CD4-positive, alpha-beta T cell treated with Interleukin-2 at 100 ng/mL for 4 hours (primary cell): ENCODE measurements at regions not wholly inside any gene's neighbourhood (a gene's known extent, or its start where the extent isn't known, plus 50 kb on each side); places are given as distances from the start of the nearest gene placed in this dataset.

ENCODE experiments used
- DNase-seq: peaks from one replicate; pipeline ENCODE4 v3.0.0-alpha.2; 2020; ENCODE audit warnings: low spot score

DNA sequence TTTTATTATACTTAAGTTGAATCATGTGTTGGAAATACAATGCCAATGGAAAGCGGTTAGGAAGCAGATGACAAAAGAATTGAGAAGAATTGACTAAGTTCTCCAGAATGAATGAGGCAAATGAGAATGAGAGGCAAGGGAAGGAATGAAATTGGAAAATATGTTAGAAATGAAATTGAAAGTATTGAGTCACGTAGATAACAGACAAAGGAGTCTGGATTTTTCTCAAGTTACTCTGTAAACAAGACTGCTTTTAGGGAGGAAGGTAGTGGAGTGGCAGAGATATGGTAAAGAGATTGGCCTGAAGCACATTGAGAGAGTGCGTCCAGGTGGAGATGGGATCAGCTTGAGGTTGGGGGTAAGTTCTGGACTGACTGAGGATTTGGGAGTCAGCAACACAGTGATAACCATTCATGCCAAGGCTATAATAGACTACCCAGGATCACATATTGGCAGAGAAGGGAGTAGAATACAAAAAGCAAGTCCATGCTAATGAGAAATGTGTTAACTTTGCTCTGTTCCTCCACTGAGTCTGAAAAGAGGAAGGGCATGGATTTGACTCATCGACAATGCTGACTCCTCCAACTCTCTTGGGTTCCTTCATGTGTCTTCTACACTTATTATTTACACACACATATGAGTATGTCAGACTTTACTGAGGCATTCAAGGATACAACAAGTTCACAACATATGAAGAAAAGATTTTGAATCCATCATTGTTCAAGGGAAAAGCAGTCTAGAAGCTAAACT, 814.2 kb upstream of the ZNF608 start:
- DNase-seq, result no peak

DNA sequence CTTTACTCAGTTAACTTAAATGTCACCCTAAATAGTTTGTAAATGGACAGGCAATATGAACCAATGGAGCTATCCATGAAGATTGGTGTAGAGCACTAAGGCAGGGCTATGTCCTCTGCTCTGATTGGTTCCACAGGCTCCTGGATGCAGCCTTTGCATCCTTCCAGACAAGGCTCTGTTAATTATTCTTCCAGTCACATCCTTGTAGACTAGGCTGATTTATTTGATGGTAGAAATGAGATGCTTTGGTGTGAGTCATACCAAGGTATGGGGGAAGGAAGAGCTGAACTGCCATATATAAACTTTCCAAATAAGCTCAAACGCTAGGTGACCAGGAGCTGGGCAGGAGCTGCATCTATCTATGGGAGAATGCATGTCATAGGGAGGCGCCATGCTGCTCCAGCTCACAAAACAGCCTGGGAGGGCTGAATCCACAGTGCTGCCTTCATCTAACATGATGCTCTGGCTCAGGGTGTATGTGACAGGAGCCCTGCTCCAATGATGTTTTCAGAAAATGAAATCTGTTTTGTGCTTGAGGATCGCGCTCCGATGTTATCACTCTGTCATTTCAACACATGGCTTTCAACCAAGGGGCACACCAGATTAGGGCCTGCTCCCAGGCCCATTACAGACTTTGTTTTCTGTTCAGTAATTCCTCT, 818.0 kb upstream of the ZNF608 start:
- DNase-seq, result no peak

DNA sequence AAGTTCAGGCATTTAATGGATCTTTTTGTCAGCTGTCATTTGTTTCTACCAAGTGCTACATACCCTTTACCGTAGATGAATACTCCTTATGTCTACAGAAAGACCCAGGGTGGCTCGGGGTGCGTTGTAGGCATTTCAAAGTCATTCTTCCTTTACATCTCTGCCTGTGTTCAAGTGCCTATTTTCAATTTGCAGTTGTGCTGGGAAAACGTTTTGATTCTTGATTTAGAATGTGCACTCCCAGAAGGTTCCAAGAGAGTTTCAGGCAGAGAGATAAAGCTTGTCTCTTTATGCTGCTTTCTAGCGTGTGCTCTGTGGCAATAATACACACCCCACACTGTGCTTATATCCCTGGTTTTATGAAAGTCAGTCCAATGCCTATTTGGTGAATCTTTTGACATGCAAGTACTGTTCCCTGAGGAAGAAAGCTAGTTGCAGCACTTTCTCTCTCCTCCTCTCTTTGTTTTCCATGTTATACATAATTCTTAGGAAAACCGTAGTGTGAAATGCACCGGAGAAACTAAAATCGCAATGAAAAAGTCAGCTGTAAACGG, 828.1 kb upstream of the ZNF608 start:
- DNase-seq, result no peak

DNA sequence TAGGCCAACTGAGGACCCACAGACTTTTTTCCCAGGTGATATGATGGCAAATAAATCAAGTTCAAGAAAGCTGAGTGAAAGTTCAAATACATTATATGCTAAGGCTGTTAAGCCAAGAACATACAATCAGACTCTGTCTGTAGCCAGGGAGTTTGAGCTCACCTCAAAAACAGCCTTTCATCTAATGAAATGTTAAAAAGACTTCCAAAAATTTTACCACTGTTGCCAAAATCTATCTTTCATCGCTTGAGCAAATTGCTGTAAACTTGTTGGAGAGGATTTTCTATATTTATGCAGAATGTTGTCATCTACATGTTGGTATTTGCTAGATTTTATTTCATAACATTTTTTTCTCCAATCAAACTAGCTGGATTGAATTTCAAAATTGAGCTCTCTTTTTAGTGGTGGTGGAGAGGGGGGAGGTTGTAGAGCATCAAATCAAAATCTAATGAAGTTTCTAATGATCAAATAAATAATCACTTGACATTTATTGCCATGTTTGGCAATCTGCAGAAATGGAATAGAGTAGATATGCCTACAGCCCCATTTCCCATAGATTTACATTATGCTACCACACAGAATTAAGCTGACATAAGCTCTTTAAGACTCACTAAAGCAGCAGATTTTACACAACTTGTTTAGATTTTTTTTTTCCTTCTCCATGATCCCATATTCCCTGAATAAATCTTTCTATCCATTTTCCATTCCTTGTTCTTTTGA, 828.9 kb upstream of the ZNF608 start:
- DNase-seq, result no peak

DNA sequence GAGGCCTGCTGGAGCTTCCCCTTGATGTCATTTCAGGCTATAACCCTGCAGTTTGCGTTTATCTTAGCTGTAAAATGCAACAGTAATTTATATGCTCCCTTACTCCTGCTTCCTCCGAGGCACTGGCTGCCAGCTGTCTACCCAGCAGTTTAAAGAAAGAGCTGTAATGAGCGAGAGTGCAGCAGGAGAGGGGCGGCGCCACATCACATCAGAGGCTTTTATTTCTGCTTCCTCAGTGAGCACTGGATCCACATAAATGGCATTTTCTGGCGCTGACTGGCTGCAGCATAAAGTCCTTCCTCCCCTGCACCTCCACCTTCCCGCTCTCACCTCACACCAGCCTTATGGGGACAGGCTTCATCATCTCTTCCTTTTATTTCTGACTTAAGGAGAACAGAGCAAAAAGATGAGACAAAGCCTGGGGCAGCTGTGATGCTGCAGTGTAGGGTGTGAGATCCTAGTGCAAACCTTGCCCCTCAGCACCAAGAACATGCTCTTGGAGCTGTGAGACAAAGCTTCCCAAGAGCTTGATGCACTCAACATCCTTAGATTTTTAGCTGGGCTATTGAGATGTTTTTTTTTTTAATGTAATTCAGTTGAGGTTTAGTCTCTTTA, 829.6 kb upstream of the ZNF608 start:
- no peak for DNase-seq

DNA sequence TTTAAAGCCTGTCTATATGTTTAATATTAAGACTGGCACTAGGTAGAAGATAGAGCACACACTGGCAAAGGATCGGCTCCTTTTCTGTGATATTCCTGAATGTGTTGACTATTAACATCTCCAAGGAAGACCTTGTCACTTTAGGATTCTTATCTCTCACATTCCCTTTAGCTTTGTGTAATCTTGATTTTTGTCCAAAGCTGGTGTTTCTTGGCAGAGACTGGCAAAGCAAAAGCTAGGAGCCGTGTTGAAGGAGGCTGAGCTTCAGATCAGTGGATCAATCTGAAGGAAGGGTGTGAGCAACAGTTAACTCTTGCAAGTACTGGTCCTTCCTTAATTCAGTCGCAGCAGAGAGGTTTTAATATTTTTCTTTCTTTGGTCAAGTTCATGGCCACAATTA, 830.4 kb upstream of the ZNF608 start:
- DNase-seq, result no peak

DNA sequence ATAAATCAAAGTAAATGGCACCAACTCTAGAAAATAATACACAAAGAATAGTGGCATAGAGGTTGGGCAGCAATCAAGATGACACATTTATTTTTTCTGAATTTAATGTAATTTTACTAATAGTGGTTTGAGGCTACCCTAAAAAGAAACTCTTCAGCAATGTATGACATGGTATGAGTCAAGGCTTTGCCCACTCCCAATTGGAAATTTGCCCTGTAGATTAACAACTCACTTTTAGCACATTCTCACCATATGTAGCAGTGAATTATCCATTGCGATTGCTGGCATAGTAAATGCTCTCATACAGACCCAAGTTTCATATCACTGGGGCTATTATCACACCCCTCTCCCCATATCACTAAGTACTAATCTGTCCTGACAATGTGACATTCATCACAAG, 832.1 kb upstream of the ZNF608 start:
- DNase-seq, result no peak

DNA sequence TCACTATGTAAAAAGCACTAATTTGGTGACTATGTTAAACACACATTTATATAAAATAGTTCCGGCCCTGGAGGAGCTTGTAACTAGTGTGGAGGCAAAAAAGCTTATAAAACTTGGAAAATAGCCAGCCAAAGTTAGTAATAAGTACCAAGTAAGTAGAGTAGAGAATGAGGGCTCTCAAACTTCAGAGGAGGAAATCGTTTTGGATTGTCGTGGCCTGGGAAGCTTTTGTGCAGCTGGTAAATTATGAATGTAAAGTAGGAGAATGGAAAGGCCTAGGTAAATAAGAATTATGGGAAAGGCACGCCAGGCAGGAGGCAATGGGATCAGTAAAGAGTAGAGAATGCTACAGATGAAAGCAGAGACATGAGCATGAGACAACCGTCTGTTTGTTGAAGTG, 832.7 kb upstream of the ZNF608 start:
- no peak for DNase-seq

DNA sequence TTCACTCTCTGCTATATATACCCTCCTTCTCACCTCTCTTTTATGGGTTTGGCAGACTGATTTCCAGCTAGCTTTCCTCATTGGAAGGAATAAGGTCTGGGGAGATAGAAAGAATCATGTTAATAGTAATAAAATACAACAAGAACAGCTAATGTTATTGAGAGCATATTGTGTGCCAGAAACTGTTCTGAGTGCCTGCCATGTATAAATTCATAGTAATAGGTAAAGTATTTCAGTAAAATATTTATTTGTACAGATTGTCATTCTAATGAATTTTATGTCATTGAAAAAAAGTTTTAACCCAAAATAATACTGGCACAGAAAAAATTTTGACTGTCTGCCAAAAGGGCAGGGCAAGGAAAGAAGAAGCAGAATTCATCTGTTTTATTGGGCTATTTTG, 834.9 kb upstream of the ZNF608 start:
- no peak for DNase-seq

DNA sequence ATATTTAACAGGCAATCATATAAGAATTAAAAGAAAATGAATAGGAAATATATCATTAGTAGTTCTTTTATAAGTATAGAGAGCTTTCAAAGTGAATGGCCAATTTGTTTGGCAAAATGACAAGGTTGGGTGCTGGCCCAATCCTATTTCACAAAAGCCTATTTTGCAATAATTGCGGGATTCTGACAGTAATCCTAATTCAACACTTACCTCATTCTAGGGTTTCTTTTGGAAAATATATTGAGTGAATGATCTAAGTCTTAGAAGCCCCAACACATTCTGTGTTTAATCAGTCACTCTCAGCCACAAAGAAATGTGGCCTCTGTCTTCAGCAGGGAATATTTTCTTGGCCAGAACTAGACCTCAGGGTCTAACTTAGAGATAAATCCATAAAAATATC, 835.9 kb upstream of the ZNF608 start:
- DNase-seq, result no peak

DNA sequence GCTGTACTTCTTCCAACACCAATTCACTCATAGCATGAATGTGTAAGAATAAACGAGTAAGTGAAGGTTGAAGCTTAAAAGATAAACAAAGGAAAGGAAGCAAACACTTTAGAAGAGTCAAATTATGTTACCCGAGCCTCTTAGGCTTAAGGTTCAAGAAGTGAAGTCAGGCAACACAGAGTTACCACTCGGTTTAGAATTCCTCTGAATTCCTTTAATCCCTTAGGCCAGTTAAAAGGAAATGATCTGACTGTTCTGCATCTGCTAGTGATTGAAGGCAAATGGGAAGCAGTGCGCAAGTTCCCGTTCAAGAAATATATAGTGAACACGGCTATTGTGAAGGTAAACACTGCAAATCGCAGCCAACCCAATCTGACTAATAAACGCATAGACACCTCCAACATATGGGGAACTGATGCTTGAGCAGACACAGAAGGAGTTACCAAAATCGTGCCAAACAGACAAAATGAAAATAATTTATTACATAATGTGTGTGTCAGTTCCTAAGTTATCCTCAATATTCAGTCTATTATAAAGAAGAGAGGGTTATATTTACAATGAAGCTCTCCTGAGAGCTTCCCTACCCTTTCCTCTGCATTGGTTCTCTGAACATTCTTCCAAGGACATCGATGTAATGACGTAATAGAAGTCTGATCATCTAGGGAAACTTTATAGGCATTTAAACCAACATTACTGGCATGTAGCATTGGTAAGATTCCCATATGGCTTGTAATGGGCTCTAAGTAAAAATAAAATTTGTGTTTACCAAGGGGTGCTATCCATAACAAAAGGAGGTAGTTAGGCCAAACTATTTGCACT, 837.1 kb upstream of the ZNF608 start:
- DNase-seq, result no peak

DNA sequence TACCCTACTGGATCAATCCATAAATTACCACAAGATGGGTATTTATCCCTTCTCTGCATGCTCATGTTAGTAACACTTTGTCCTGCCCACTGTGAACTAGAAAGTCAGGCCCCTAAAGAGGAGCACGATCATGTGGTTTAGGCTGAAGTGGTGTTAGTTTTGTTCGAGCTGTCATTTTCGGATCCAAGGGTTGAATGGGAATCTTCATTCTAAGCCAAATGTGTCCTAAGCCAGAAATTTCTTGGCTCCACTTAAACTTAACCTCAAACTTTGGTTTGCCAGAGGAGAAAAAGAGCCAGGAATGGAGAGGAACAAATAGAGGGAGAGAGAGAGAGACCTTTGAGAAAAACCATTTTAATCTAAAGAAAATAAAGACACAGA, 837.7 kb upstream of the ZNF608 start:
- DNase-seq, result no peak

DNA sequence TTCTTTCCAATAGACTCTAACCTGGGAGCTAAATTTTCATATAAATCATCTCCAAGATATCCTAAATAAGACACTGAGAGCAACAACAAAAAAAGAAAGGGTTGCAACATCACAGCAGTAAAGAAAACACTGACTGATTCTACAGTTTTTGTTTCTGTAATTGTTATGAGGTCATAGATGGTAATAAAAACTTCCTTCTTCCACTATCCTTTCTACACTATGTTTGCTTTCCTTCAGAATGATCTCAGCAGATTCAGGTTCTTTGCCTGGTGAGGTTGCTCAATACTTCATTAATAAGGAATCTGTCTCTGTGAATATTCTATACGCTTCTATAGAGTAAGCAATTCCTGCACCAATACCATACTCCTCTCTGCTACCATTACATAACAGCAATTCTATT, 835.6 kb upstream of the GRAMD2B start:
- no peak for DNase-seq

DNA sequence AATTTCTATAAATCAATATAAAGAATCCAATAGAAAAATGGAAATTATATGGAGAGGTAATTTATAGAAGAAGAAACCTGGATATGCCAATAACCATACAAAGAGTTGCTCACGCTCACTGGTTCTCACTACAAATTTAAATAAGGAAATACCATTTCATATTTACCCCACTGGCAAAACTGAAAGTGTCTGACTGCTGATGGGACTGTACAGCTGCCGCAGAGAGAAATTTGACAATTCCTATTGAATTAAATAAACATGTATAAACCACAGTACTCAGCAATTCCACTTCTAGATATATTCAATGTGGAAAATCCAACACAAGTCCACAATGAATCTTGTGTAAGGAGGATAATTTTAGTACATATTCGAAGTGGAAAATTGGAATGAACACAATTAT, 830.4 kb upstream of the GRAMD2B start:
- DNase-seq, result no peak

DNA sequence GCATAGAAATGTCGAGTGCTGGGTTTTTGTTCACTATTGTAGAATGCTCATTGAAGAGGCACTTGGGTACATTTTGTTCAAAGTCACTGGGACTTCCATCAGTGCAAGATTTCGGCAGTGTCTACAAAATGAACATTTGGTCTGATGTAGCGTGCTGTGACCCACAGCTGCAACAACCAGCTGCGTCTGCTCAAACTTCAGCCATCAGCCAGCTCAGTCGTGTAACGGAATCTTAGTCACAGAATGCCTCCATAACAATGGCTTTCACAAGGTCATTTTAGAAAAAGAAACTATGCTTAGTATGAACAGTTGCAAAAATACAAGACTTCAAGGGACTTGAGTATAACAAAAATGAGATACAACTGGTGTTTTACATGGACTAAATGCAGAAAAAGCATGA, 828.1 kb upstream of the GRAMD2B start:
- DNase-seq, result no peak

DNA sequence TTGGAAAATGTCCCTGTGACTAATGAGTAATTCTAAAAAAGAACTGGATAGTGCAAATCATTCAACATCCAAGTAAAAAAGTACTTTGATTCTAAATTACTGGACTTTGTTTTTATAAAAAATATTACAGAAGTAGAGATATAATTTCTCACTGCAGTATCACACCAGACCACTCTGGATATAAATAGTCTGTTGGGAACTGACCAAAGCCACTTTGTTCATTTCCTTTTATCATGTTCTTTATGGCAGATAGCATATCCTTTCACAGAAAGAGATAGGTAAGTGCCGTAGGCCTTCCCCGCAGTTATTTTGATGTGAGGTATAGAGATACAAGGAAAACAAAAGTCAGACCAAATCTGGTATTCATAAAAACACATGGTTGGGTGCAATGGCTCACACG, 827.4 kb upstream of the GRAMD2B start:
- no peak for DNase-seq

DNA sequence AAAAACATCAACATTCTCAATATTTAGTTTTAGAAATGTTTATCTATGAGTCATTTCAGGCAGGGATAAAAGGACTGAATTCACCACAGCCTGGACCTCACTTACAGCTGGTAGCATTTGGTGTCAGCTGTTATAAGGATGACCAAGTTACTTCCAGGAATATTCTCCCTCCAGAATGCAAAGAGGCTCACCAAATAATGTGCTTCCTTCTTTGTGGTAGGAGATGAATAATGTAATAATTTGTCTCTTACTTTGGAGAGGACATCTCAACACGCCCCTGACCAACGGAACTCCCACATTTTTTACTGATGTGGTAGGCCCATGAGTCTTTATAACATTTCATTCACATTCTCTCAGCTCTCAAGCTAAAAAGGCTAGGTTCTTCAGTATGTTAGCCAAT, 825.9 kb upstream of the GRAMD2B start:
- DNase-seq, result no peak

DNA sequence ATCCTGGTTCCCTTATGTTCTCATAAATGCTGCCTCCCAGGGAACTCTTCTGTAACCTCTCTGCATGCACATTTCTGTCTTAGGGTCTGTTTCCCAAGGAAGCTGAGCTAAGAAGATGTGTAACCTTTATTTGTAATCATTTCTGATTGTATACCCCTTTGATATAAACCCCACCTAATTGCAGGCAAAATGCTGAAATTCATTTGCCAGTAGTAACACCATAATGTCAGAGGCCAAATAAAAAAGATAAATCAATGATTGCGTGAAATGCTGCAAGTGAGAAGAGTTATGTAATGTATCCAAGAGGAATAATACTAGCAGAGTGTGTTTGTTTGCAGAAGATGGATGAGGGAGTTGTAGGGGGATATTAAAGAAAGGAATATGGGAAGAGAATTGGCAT, 822.6 kb upstream of the GRAMD2B start:
- DNase-seq, result no peak

DNA sequence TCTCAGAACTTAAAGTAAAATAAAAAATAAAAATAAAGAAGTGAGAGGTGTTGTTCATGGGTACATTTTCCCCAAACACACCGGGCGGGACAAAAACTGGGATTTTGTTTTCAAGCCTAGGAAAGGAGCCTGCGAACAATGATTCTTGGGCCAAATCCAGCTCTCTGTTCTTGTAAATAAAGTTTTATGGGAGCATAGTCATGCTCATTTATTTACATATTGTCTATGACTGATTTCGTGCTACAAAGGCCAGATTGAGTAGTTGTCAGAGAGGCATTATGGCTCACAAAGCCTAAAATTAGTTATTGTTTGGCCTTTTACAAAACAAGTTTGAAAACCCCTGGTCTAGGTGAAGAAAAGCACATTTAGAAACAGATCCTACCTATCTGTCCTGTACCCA, 821.0 kb upstream of the GRAMD2B start:
- DNase-seq, result no peak

DNA sequence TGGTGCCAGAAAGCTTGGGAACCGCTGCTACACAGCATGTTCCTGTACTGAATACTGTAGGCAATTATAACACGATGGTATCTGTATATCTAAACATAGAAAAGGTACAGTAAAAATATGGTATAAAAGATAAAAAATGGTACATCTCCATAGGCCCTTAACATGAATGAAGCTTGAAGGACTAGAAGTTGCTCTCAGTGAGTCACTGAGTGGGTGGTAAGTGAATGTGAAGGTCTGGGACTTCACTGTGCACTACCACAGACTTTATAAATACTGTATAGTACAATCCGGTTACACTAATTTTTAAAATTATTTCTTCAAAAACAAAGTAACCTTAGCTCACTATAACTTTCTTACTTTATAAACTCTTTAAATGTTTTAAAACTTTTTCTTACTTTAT, 819.9 kb upstream of the GRAMD2B start:
- no peak for DNase-seq

DNA sequence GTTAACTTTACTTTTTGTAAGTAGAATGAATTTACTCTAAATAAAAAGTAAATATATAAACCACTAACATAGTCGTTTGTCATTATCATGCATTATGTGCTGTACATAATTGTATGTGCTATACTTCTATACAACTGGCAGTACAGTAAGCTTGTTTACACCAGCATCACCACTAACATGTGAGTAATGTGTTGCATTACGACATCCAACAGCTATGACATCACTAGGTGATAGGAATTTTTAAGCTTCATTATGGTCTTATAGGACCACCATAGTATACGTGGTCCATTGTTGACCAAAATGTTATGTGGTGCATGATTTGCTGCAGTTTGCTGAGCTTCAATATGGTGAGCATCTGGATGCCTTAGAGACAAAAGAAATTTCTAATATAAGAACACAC, 819.1 kb upstream of the GRAMD2B start:
- no peak for DNase-seq

DNA sequence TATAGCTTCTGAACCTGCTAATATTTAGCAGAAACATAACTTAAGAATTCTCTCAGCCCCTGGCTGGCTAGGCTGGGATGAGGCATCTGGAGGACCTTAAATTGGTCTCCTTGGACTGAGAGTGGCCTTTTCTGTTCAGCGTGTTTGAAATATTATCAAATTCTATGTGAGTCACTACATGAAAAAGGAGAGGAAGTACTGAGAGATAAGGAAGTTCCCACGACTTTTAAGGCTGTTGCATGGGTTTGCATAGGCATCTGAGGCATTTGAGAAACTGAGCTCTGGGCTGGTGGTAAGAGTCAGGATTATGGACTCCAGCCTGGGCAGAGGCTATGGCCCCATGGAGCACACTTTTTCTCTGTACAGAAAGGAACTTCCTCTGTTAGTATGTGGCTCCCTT, 816.2 kb upstream of the GRAMD2B start:
- DNase-seq, result no peak
